Omental fat pad (tissue), 3 donors: ENCODE measurements at regions not wholly inside any gene's neighbourhood (a gene's known extent, or its start where the extent isn't known, plus 50 kb on each side); places are given as distances from the start of the nearest gene placed in this dataset.

Source experiments
- ATAC-seq: fragments of 150-250 bp; one replicate; pipeline ENCODE4 v1.9.1; 2016; ENCODE audit warnings: mild to moderate bottlenecking, moderate library complexity; ENCODE audit not compliant: low FRiP score
- DNase-seq: peaks from one replicate; pipeline ENCODE4 v3.0.0-alpha.2; 2019; ENCODE audit warnings: low spot score
- CTCF ChIP-seq, 3 donors: fragments of 450-650 bp; IDR thresholded peaks; one replicate each; pipeline ENCODE4 v1.5.1; 2016 to 2017; ENCODE audit warnings: antibody characterized with exemption in 3 of 3, mild to moderate bottlenecking in 3 of 3, moderate library complexity in 2 of 3

DNA sequence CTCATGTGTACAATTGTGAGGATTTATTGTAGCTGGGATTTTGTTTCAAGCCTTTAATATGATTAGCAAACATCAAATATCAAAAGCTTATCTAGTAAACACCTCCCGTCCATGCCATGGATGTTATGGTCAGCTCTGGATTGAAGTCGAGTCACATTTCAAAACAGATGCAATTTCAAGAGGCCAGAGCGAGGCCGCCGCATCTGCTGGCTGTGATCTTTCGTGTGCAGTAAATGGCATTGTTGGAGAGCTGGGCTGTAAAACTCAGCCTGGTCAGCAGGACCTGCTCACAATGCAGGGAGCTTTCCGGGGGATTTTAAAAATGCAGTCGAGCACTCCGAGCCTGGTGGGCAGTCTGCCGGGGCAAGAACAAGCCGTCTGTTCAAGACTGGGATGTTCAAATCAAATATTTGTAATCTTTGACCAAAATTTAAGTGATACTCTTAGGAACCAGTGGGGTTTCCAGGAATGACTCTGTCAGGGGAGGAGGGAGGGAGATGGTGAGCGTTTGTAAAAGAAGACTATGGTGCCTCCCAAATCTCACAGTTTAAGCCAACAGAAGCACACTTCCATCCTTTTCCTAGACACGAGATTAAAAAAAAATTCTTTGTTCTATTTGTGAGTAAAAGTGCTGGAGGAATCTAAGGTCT lies 97.6 kb downstream of the MYCN start:
- no peak for TF ChIP-seq CTCF (IDR thresholded peaks at IDR 0.05)
- DNase-seq (no peak), ATAC-seq (no peak)

DNA sequence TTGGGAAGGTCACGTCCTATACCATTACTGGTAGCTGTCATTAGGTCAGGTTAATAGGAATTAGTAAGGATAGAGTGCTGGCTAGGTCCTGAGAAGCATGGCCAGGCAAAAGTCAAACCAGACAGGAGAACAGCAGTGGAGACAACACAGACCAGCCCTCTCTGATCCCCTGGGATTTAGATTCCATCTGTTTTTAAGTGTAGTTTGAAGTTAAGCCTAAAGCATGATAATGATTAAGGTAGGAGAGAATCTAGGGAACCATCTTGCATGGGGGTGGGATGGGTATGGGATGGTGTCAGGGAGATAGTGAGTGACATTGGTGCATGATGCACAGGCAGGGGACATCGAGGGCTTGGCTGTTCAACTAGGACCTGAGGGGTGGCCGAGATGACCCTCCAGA lies 96.6 kb downstream of the MYCN start:
- no peak for ATAC-seq

DNA sequence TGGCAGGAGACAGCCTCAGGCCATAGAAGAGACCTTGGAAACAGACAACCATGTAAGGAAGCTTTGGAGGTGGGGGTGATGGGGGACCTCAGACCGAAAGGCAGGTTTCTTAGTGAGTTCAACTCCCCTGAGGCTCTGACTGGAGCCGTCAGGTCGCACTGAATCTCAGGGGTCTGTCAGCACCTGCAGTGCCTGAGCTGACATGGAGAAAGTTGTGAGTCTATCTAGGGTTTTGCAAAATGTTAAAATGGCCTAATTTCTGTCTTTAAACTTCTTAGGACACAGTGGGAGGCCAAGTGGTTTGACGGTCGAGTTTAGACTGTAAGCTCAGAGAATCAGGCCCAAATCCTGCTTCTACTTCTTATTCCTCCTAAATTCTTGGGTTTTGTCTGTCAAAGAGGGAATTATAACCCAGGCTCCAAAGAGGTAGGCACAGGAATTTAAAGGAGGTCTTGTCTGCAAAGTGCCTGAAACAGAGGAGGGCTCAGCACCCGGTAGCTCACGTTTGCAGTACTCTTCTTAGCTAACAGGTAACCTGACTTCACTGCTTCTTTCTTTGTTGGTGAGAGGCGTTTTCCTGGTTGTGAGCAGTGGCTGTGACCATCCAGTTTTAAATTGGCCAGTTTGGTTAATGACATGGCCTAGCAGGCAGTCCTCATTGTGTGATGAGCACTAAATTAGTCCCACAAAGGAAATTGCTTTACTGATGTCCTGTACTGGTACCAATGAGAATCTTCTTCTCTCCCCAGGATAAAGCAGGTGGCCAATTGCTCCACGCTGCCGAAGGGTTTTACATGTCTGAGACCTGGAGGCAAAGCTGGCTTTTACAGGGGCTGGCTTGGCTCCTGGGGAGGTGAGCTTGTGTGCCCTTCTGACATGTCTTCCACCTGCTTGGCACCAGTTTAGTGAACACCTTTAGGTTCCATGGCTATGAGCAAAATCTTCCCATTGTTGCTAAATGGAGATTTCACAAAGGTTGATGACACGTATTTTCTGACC lies 95.7 kb downstream of the MYCN start:
- DNase-seq (no peak), ATAC-seq (no peak)
- no peak for TF ChIP-seq CTCF (IDR thresholded peaks at IDR 0.05)

More for the DNA sequence above, 96.6 kb downstream of the MYCN start:
- TF ChIP-seq CTCF (IDR thresholded peaks at IDR 0.05), result no peak
- no peak for DNase-seq

- TF ChIP-seq CTCF (IDR thresholded peaks at IDR 0.05), result no peak
- no peak for DNase-seq
- ATAC-seq, result no peak
Measured at GRCh38 chr2:16034975-16035746, 94.8 kb downstream of the MYCN start.

DNA sequence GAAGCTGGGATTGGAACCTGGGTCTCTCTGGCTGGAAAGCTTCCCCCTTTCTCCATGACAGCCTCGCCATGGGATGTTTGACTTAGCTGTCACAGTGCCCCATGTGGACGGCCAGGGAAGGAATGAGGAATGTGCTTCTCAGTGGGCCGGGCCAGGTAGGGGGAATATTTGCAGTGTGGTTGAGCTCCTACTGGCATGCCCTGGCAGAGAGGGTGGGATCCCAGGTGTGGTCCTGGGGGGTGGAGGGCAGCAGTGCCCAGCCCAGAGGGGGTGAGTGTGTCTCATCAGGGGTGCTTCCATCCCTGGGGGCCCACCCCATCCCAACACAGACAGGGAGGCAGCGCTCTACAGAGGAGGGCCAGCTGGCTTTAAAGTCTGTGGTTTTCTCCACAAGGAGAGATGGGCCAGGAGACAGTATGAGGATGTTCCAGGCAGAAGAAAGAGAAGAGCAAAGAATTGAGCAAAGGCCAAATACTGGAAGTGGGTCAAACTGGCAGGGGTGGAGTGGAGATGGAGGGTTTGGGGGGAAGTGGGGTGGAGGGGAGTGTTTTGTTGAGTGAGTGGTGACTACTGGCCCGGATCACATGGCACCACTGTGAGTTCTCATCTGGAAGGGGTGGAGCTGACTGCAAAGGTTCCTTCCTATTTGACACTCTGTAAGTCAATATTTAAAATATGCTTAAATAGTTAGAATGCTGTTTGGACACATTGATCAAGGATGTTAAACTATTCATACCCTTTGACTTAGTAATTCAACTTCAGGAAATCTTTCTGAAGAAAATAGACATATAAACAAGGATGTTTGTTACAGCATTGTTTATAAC lies 94.0 kb downstream of the MYCN start:
- ATAC-seq, result no peak
- TF ChIP-seq CTCF (IDR thresholded peaks at IDR 0.05), result no peak
- no peak for DNase-seq

DNA sequence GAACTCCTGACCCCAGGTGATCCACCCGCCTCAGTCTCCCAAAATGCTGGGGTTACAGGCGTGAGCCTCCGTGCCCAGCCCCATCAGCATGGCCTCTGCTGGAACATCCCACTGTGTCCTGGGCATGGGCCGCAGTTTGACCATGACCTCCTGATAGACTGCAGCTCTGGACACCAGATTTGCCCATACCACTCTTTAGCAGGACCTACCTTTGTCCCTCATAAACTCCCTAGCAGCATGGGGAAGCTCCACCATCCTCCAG lies 92.6 kb downstream of the MYCN start:
- DNase-seq, result no peak
- ATAC-seq, result no peak
- no peak for TF ChIP-seq CTCF (IDR thresholded peaks at IDR 0.05)
